Osteoblast (primary cell): ENCODE measurements at regions not wholly inside any gene's neighbourhood (a gene's known extent, or its start where the extent isn't known, plus 50 kb on each side); places are given as distances from the start of the nearest gene placed in this dataset.
A peak's percentile ranks its signal among the peaks of the same experiment; 100 is the strongest.

Source experiments
- DNase-seq: peaks from one replicate; pipeline ENCODE4 v3.0.0; 2011; ENCODE audit warnings: low spot score, mixed read lengths; ENCODE audit not compliant: insufficient read length; ENCODE audit errors: missing footprints
- H2AFZ ChIP-seq: 2 replicates; pipeline ENCODE4 v1.6.0; 2011; ENCODE audit warnings: mild to moderate bottlenecking, low read length
- H3K27ac ChIP-seq: 2 replicates; pipeline ENCODE4 v1.5.1; 2011; ENCODE audit warnings: mild to moderate bottlenecking, low read depth, low read length, moderate library complexity
- H3K27me3 ChIP-seq: 2 replicates; pipeline ENCODE4 v1.6.0; 2012; ENCODE audit warnings: mild to moderate bottlenecking, control low read depth, inconsistent platforms, low read length, moderate library complexity; ENCODE audit not compliant: insufficient read depth
- H3K36me3 ChIP-seq: 2 replicates; pipeline ENCODE4 v1.5.1; 2011; ENCODE audit warnings: mild to moderate bottlenecking, low read length, control low read depth, moderate library complexity; ENCODE audit not compliant: insufficient read depth
- H3K4me1 ChIP-seq: 2 replicates; pipeline ENCODE4 v1.5.1; 2011; ENCODE audit warnings: mild to moderate bottlenecking, low read length, control low read depth, moderate library complexity; ENCODE audit not compliant: insufficient read depth
- H3K4me2 ChIP-seq: 2 replicates; pipeline ENCODE4 v1.6.0; 2011; ENCODE audit warnings: mild to moderate bottlenecking, low read length; ENCODE audit not compliant: insufficient read depth
- H3K4me3 ChIP-seq: fragments of 200-600 bp; sonication (generic); 3 replicates; pipeline ENCODE4 v1.5.1; 2012; ENCODE audit warnings: mild to moderate bottlenecking, low read length, inconsistent platforms; ENCODE audit not compliant: insufficient read depth
- H3K79me2 ChIP-seq: 2 replicates; pipeline ENCODE4 v1.6.0; 2012; ENCODE audit warnings: mild to moderate bottlenecking, low read length, control low read depth, inconsistent platforms; ENCODE audit not compliant: insufficient read depth
- H3K9me3 ChIP-seq: 2 replicates; pipeline ENCODE4 v1.5.1; 2011; ENCODE audit warnings: low read depth, low read length, control low read depth
- H4K20me1 ChIP-seq: 2 replicates; pipeline ENCODE4 v1.6.0; 2012; ENCODE audit warnings: mild to moderate bottlenecking, low read length, control low read depth; ENCODE audit not compliant: insufficient read depth
- TF ChIP-seq, protein P1 (sequence below): IDR thresholded peaks from 2 replicates; pipeline ENCODE4 v1.5.1; 2011; ENCODE audit warnings: mild to moderate bottlenecking, low read depth, low read length, moderate library complexity; ENCODE audit errors: extremely low read depth

DNA sequence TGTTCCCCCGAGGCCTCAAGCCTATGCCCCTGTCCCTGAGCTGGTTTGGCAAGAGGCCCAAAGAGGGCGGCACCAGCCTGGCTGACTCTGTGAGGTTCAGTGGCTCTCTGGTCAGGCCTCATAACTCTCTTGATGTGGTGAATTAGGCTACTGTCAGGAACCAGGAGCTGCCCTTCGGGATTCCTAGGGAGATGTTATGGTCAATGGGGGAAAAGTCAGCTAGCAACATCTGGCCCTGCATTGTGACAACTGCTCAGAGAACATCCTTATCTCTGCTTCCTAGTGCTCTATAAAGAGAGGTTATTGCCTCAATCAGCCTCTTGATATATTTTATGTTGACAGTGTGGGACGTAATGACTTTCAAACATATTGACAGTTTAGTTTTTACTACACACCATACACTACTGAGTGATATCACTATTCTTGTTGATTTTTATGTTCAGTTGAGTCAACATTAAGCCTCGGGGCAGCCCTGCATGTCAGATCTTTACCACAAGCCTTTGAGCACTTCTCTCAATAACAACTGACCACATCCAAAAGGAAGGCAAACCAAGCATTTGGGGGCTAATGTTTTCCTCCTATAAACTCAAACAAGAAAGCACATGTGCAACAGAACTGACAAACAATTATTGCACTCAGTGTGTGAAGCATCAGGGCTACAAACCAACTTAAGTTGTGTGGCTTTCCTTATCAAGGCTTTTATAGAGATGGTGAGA lies 448.3 kb upstream of the SLC14A2 start:
- peak overlapping the region; percentile 42 for H3K4me3 ChIP-seq
- H3K4me2 ChIP-seq, result peak overlapping the region; percentile 75
- H3K27ac ChIP-seq, result peak overlapping the region; percentile 97

DNA sequence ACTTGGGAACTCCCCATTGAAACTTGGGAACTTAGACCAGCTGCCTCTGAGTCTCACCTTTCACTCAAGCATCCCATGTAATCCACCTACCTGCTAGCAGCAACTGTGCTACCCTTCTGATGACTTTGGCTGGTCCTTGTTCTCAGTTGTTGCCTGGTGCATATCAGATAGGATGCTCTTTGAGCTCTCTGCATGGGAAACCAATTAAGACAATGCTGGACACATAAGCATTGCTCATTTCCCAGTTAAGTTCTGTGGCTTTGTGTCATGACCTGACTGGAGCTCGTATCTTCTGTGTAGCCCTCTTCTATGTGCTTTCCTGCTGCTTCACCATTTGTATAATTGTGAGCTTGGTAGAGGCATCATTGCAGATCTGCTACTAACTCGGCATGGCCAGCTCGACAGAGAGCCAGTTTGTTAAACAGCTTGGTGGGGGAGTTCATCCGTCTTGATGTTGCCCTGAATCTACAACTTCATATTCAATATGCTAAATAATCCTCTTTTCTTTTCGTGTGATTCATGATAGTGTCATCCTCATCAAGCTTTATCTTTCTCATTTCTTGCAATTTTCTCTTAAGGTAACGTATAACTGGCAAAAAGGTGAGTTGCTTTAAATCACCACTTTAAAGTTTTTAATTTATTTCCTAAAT lies 447.5 kb upstream of the SLC14A2 start:
- H2AFZ ChIP-seq, result no peak overlapping the region
- DNase-seq, result no peak
- TF ChIP-seq, protein P1, sequence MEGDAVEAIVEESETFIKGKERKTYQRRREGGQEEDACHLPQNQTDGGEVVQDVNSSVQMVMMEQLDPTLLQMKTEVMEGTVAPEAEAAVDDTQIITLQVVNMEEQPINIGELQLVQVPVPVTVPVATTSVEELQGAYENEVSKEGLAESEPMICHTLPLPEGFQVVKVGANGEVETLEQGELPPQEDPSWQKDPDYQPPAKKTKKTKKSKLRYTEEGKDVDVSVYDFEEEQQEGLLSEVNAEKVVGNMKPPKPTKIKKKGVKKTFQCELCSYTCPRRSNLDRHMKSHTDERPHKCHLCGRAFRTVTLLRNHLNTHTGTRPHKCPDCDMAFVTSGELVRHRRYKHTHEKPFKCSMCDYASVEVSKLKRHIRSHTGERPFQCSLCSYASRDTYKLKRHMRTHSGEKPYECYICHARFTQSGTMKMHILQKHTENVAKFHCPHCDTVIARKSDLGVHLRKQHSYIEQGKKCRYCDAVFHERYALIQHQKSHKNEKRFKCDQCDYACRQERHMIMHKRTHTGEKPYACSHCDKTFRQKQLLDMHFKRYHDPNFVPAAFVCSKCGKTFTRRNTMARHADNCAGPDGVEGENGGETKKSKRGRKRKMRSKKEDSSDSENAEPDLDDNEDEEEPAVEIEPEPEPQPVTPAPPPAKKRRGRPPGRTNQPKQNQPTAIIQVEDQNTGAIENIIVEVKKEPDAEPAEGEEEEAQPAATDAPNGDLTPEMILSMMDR, result no peak
- H3K27me3 ChIP-seq, result no peaks in the 10 kb centered on the region
- peak overlapping the region; percentile 14 for H3K4me3 ChIP-seq
- no peaks in the 10 kb centered on the region for H3K36me3 ChIP-seq
- H3K4me1 ChIP-seq, result peaks cover 75% of the 10 kb centered on the region
- peak overlapping the region; percentile 75 for H3K4me2 ChIP-seq
- no peaks in the 10 kb centered on the region for H4K20me1 ChIP-seq
- no peaks in the 10 kb centered on the region for H3K79me2 ChIP-seq
- peak overlapping the region; percentile 97 for H3K27ac ChIP-seq
- no peaks in the 10 kb centered on the region for H3K9me3 ChIP-seq

More for the DNA sequence above, 448.3 kb upstream of the SLC14A2 start:
- no peaks in the 10 kb centered on the region for H3K27me3 ChIP-seq
- no peaks in the 10 kb centered on the region for H3K79me2 ChIP-seq
- TF ChIP-seq, protein P1, result no peak
- no peaks in the 10 kb centered on the region for H3K36me3 ChIP-seq
- no peak overlapping the region for H2AFZ ChIP-seq
- no peaks in the 10 kb centered on the region for H3K9me3 ChIP-seq
- peaks cover 73% of the 10 kb centered on the region for H3K4me1 ChIP-seq
- H4K20me1 ChIP-seq, result no peaks in the 10 kb centered on the region
- DNase-seq, result peak; percentile 14

GRCh38 chr18:45168866-45169600 lies 446.2 kb upstream of the SLC14A2 start:
- TF ChIP-seq, protein P1, result no peak
- H3K79me2 ChIP-seq, result no peaks in the 10 kb centered on the region
- peaks cover 75% of the 10 kb centered on the region for H3K4me1 ChIP-seq
- no peaks in the 10 kb centered on the region for H3K9me3 ChIP-seq
- H4K20me1 ChIP-seq, result no peaks in the 10 kb centered on the region
- H3K27me3 ChIP-seq, result no peaks in the 10 kb centered on the region
- peak overlapping the region; percentile 10 for H3K4me2 ChIP-seq
- no peaks in the 10 kb centered on the region for H3K36me3 ChIP-seq
- no peak overlapping the region for H2AFZ ChIP-seq
- peak overlapping the region; percentile 97 for H3K27ac ChIP-seq
- H3K4me3 ChIP-seq, result no peak overlapping the region
- DNase-seq, result no peak

- no peak overlapping the region for H2AFZ ChIP-seq
- H3K4me3 ChIP-seq, result no peak overlapping the region
- H3K4me2 ChIP-seq, result peak overlapping the region; percentile 10
- no peaks in the 10 kb centered on the region for H3K27me3 ChIP-seq
- no peaks in the 10 kb centered on the region for H3K36me3 ChIP-seq
- no peak for DNase-seq
- peak overlapping the region; percentile 97 for H3K27ac ChIP-seq
- H3K4me1 ChIP-seq, result peaks cover 71% of the 10 kb centered on the region
- TF ChIP-seq, protein P1, result no peak
- no peaks in the 10 kb centered on the region for H4K20me1 ChIP-seq
- no peaks in the 10 kb centered on the region for H3K9me3 ChIP-seq
- no peaks in the 10 kb centered on the region for H3K79me2 ChIP-seq
Measured at GRCh38 chr18:45169610-45170009, 445.7 kb upstream of the SLC14A2 start.
